OCI-LY3 (cell line): ENCODE measurements at regions not wholly inside any gene's neighbourhood (a gene's known extent, or its start where the extent isn't known, plus 50 kb on each side); places are given as distances from the start of the nearest gene placed in this dataset.

ENCODE experiments used
- CTCF ChIP-seq: fragments of 200-600, 300-600 bp; sonication (generic); IDR thresholded peaks from 2 replicates; pipeline ENCODE4 v1.5.1; 2014; ENCODE audit warnings: antibody characterized with exemption, low read length, low read depth
- EZH2phosphoT487 ChIP-seq: fragments of 200-600 bp; shearing (Covaris generic); IDR thresholded peaks from 2 replicates; pipeline ENCODE4 v1.6.1; 2018; ENCODE audit warnings: antibody characterized with exemption, mixed run types, low read depth

- TF ChIP-seq CTCF (no peak), EZH2phosphoT487 (no peak)
These were observed 238.2 kb downstream of the PTPRU start for GRCh38 chr1:29474274-29475244.
